GM19035 (cell line): ENCODE measurements at regions not wholly inside any gene's neighbourhood (a gene's known extent, or its start where the extent isn't known, plus 50 kb on each side); places are given as distances from the start of the nearest gene placed in this dataset.
"Not testable (repeated sequence)": the region's sequence is repeated elsewhere in the genome, so short reads cannot be mapped to it uniquely, and the experiment has no call there.

ENCODE experiments used
- ATAC-seq: cut with Tn5 transposase; IDR thresholded peaks from one replicate; pipeline ENCODE4 v1.9.1; 2021; ENCODE audit not compliant: unreplicated experiment

GRCh38 chr10:109019001-109019424 is 904.3 kb downstream of the XPNPEP1 start:
- ATAC-seq: no peak

- ATAC-seq: no peak
Observed at GRCh38 chr10:109007514-109007913, 915.8 kb downstream of the XPNPEP1 start.

- ATAC-seq: no peak
Observed at GRCh38 chr10:108990441-108990840, 932.9 kb downstream of the XPNPEP1 start.

DNA sequence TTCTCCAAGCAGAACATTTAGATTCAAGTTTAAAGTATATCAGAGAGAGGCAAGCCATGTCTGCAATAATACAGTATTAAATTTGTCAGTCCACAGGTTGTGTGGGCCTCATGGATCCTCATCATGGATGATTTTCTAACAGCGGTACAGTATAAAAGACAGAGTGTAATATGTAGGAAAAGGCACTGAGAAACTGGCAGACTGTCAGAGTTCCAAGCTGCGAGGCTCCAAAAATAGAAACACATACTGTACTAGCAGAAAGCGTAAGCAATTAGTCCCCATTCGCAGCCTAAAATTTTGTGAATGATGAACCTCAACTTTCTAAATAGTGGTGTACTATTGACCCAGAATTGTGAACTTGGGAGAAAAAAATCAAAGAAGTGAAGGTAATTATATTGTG is 933.3 kb downstream of the XPNPEP1 start:
- no peak for ATAC-seq

DNA sequence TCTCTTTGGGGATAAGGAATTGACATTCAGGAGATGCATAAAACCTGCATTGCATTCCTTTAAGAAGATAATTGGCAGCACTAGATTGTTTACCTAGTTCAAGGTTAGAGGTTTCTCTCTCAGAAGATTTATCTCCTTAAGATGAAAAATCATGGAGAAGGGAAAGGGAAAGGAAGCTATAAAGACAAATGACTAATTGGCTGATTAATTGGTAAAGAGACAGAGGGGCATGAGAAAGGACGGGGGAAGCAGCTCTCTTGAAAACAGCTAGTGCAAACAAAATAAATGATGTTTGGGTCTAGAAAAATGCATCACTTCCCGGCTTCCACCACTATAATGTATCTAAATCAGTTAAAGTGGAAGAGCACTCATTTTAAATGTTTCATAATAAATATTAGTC is 941.2 kb downstream of the XPNPEP1 start:
- ATAC-seq: no peak

DNA sequence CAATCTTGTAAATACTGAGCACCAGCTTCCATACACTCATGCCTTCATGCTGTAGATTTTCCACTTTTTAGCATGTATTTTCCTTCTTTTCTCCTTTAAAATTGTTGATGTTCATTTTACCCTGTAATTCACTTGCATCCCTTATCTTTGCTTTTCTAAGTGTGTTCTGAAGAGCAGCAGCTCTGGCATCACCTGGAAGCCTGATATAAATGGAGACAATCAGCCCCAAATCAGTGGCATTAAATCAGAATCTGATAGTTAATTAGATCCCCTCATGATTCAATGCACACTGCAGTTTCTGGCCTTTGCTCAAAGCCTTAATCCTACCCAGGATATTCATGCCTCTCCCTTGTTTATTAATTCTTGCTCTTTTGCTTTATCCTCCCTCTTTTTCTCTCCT is 942.4 kb downstream of the XPNPEP1 start:
- ATAC-seq: no peak

DNA sequence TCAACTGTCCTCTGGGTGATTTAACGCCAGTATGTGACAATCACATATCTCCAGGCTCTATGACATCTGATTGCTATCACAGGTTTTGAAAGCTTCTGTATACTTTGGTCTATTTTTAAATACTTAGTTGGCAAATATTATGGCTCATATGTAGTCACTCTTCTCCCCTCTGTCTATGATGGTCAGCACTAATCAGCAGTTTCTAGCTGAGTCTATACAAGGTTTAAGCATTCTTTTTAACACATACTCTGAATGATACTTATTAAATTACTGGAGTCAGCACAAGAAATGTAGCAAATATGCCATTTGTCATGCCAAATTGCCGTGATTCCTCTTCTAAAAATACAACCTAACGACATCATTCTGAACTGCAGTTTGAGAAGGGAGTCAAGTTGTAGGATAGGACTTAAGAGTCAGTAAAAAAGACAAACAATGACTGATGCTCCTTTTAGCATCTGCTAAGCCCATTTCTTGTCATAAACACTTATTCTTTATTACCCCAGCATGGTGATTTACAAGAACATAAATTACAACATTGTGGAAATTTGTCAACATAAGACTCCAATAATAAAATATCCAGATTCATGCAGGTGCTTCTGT is 947.8 kb downstream of the XPNPEP1 start:
- ATAC-seq: no peak

DNA sequence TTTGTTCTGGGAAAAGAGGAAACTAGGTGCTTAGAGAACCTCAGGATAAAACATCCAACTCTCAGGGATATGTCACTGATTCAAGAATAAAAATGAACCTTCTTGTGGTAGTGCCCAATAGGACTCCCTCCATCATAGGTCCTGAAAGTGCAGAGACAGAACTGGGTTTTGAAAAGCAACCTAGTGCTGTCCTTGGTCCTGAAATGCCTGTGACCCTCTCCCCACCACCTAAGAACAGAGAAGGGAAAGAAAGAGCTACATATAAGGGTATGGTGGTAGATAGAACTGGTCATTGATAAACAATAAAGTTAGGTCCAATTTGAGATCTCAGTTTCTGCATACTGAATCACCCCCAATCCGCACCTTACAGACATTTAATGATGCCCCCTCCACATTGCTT is 953.3 kb downstream of the XPNPEP1 start:
- no peak for ATAC-seq

GRCh38 chr10:108966411-108966810 is 956.9 kb downstream of the XPNPEP1 start:
- no peak for ATAC-seq

GRCh38 chr10:108966005-108966404 is 957.3 kb downstream of the XPNPEP1 start:
- ATAC-seq: no peak

DNA sequence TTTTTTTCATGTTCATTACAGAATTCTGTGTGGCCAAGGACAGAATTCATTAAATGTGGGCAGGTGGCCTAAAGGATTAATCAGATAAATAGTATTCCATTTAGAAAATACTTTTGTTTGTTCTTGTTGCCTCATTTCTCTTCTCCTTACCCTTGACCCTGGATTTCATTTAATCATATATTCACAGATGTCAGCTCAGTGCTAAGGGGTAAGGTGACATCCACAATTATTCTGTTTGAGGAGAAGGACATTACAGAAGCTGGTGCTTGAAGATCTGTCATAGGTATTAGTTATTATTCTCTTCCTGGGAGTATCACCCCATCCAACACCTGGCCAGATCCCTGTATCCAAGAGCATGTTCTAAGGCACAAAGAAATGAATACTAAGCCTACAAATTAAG is 961.1 kb downstream of the XPNPEP1 start:
- ATAC-seq: no peak

DNA sequence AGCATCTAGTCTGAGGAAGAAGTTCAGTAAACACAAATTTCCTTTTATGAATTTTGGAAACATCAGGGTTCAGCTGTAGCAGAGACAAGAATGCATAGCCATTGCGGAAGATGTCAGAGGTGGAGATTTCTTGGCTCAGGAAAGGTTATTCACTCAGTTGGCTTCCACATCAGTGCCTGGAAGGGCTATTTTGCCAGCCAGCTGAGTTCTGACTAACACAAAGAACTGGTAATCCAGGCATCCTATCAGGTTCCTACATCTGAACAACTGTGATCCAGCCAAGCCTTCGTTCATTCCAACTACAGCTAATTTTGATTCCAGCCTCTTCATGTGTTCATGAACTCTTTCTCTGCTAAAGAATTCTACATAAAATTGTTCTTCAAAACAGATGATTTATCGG is 965.6 kb downstream of the XPNPEP1 start:
- ATAC-seq: no peak

GRCh38 chr10:108956149-108956548 is 967.2 kb downstream of the XPNPEP1 start:
- no peak for ATAC-seq

DNA sequence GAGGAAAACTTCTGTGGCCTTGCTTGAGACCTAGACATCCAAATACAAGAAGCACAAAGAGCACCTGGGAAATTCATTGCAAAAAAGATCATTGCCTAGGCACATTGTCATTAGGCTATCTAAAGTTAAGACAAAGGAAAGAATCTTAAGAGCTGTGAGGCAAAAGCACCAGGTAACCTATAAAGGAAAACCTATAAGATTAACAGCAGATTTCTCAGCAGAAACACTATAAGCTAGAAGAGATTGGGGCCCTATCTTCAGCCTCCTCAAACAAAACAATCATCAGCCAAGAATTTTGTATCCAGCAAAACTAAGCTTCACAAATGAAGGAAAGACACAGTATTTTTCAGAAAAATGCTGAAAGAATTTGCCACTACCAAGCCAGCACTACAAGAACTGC is 1003.3 kb downstream of the XPNPEP1 start:
- not testable (repeated sequence) for ATAC-seq

DNA sequence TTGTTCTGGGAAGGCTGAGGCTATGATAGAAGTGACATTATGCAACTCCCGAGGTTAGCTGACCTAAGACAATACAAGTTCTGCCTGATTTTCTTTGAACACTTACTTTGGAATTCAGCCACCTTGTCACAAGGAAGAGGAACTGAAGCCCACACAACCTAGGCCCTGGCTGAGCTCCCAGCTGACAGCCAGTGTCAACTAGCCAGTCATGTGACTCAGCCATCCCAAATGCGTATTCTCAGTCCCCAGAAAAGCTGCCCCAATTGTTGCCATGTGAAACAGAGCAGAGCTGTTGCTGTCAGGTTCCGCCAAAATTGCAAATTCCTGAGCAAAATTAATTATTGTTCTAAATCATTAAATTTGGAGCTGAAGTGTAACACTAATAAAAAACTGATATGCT is 1010.0 kb downstream of the XPNPEP1 start:
- ATAC-seq: no peak

DNA sequence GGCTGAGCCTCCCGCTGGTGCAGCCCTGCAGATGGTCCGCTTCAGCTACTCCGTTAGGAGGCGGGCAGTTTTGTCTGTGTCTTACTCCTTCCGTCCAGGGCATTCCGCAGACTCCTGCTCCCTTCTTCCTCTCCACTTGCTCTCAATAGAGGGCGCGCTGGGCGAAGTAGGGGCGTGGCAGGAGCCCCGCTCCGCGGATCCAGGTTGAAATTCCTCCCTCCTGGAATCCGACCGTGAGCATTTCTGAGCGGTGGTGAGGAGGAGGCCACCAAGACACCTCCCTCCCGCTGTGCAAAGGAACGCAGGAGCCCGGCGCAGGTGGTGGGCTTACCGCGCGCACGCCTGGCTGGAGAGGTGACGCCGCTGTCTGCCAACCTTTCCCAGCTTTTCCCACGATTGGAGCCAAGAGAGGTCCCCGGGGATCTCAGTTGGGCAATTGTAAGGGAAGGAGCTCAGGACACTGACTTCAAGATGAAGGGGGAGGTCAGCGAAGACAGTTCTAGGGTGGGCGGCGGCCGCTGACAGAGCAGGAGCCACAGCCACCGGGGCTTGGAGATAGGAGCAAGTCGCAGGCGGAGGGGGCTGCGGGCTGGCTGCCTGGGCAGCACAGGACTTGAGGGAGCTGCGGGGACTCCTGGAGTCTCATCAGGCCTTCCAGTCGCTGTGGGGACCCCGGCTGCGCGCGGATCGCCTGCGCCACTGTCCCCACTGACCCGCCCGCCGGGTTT is 1011.3 kb downstream of the XPNPEP1 start:
- no peak for ATAC-seq

GRCh38 chr10:108908096-108908495 is 1015.2 kb downstream of the XPNPEP1 start:
- no peak for ATAC-seq

DNA sequence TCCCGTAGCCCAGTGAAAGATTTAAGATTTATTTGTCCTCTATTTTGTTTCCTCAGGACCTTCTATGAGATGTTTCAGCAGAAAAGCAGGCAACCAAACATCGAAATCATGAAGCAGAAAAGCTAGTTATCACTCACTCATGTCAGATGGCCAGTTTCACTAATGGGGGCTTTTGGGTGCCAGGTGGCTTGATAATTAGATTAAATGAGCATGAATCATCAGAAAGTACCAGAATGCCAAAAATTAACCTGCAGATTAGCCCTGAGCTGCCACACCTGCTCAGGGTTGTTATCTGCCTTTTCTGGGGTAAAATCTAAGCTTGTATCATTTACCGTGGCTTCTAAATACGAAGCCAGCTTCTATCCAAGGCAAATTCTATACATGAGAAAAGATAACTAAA is 1017.5 kb downstream of the XPNPEP1 start:
- no peak for ATAC-seq

GRCh38 chr10:108905171-108905570 is 1018.1 kb downstream of the XPNPEP1 start:
- ATAC-seq: no peak

DNA sequence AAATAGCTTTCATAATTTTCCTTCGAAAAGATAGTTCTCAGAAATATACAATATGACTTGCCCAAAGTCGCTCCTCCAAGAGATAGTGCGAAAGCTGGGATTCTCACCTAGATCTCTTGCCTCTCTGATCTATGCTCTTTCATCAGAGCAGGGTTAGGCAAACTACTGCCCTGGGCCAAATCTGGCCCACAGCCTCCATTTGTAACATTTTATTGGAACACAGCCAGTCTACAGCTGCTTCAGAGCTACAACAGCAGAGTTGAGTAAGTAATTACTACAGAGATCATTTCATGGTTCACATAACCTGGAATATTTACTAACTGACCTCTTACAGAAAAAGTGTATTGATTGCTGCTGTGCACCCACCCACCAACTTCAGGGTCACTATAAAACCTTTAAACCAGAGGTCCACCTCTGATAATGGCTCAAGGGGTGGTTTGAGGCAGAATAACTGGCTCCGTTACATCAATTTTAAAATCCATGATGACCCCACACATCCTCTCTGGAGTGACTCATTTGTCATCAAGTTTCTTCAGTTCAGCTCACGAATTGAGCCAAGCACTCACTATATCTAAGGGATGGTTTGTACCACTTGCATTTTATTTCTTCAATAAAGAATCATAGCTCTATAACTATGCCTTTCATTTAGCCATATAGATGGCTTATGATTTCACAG is 1019.0 kb downstream of the XPNPEP1 start:
- no peak for ATAC-seq

DNA sequence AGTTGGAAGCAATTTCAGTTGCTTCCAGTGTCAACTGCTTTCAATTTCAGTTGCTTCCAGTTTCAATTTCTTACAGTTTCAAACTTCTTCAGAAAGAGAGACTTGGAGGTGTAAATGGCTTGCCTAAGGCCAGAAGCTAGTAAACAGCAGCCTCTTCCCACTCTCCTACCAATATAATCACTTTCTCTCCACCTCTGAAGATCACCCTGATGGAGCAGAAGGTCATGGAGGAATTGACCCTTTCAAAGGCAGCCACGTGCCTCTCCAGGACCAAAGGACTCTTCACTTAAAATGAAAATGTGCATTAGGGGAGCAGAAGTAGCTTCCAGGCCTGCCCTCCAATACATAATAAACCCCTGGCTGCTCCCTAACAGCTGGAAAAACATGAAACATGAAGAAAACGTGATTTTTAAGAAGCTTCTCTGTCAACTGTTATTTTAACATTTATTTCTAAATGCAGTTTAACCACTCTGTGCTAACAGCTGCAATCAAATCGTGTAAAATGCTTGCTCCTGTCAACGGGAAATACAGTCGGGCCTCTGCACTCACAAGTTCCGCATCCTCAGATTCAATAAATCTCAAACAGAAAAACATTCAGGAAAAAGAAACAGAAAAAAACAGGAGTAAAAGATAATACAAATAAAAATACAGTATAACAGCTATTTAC is 1020.6 kb downstream of the XPNPEP1 start:
- peak; percentile 65 for ATAC-seq
